Activated T-cell treated with anti-CD3 and anti-CD28 coated beads for 24 hours (primary cell): ENCODE measurements at regions not wholly inside any gene's neighbourhood (a gene's known extent, or its start where the extent isn't known, plus 50 kb on each side); places are given as distances from the start of the nearest gene placed in this dataset.
"Not testable (repeated sequence)": the region's sequence is repeated elsewhere in the genome, so short reads cannot be mapped to it uniquely, and the experiment has no call there.

ENCODE experiments used
- DNase-seq: peaks from one replicate; pipeline ENCODE4 v3.0.0-alpha.2; 2020; ENCODE audit warnings: low read depth

DNA sequence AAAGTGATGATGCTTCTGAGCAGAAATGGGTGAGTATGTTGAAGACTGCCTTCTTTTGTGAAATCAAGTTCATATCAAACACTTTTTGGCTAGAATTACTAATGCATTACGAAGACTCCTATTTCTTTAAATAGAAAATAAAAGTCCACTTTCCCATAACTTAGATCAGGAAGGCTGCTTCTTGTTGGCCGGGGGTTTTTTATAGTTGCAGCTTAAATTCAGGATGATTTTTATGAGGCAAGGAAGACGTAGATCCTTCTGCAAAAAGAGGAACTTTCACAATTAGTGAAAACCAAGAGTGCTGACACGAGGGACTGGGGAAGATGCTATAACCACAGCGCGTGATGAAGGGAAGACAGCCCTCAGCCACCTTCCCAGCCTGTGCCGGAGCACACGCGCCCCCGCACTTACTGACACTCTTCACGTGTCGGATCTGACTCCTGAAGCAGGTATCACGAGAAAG lies 206.1 kb upstream of the PRDM1 start:
- DNase-seq = peak; percentile 30

GRCh38 chr6:105879146-105879545 lies 207.0 kb upstream of the PRDM1 start:
- DNase-seq = no peak

DNA sequence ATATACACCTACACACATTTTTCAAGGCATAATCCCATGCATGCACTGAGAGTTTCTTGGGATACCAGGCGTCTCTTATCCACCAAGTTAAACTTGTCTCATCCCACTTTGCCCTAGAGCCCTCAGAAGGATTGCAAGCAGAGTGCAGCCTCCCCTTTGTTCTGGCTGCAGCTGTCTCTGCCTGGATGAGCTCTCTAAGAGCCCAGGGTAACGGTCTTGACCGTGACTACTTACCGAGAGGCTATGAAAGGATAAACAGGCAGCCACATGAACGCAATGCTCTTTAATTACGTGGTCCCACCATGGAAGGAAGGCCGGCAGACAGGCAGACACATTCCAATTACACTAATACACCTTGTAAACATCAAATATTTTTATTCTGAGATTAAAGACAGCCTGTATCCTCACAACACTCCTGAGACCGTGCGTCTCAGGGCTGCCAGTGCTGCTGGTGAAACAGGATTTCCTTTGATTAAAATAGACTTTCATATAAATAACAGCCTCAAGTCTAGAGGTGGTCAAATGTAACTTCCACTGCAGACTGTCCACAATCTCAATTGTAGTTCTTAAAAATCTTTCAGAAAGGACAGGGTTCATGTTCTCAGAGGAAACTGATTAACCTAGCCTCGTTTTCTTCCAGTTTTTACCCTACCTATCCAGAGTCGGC lies 210.0 kb upstream of the PRDM1 start:
- DNase-seq = no peak

DNA sequence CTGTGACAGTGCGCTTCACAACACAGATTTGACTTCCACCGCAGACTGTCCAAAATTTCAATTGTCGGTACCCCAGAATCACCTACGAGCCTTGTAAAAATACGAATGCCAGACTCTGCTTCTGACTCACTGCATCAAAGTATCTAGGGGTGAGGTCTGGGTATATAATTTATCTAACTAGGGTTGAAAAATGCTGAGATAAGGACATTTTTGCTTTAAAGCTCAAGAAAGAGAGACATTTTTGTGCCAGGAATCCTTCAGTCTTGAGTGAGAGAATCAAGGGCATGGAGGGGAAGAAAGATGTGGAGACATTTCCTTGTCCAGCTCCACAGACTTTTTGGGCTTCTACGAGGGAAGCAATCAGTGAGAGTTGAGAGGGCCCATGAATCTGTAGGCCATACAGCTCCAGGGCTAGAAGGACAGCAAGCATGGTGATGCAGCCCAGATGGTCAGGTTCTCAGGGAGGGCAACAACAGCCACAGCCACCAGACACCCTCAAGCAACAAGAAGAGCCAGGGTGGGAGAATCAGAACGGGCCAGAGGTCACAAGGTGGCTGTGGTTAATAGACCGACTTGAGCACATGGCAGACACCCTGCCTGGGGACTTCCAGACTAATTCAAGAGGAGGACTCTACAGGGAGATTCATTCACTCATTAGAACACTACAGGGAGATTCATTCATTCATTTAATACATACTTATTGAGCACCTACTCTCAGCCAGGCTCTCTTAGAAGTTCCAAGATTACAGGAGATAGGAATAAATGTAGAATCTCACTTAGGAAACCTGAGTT lies 211.1 kb upstream of the PRDM1 start:
- DNase-seq = no peak

DNA sequence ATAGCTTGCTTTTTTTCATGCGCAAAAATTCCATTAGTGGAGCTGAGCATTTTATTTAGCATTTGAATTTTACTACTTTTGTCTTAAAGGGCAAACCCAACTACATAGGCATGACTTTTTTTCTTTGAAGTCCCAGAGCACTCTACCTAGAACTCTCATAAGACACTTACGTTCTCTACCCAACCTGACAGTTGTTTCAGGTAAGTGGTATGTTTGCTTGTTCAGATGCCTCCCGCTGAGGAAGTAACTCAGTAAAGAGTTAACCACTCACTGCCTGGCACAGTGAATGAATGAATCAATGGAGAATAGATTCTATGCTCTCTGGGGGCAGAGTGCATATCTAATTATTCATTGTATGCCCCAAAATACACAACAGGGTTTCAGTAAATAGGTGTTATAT lies 212.3 kb upstream of the PRDM1 start:
- DNase-seq = no peak

DNA sequence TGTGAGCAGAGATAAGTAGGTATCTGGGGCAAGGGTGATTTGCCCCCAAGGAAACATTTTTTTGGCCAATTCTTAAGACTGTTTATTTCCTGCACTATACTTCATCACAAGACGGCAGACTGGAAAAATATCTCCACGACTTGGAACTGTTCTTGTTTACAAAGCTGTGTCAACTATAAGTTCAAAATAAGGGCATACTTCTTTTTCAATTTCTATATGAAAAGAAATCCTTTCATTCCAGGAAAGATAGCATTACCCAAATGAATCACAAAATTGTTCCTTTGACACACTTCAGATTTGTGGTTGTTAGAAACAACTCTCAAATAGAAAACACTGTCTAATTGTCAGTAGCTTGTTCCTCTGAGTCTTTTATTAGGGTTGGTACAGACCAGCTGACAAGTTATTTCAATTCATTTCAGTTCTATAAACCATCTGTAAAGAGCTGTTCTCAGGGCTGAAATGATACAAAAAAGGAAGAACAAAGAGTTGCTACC lies 212.9 kb upstream of the PRDM1 start:
- no peak for DNase-seq

DNA sequence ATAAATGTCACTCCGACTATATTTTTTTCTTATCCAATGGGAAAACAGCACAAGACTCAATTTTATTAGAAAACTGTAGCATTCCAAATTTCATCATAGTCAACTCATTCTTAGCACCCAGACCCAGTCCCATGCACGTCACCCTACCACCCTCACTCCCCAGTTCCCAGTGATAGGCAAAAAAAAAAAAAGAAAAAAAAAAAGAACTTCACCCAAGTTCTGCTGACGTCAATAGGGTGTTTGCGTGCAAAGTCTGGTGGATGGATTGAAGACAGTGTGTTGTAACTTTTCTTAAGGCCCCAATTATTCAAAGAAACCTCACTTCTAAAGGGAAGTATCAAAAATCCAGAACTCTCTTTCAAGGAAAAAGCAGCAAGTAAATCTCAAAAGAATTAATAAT lies 213.9 kb upstream of the PRDM1 start:
- no peak for DNase-seq

DNA sequence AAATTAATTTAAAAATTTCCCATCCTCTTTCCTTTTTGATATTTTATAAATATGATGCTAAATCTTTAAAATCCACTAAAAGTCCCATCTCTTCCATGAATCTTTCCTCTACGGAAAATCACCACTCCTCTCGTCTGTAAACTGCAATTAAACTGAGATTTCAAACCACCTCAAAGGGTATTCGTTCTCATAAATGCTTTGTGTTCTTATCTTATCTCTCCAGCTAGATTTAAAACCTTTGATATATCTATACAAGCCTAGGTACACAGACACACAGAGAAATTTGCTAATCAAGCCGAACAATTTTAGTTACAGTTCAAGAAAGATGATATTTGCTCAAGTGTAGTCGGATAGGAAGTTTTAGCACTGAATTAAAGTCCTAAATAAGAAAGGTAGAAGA lies 214.6 kb upstream of the PRDM1 start:
- no peak for DNase-seq

- no peak for DNase-seq
Observed at GRCh38 chr6:105869835-105870440, 216.2 kb upstream of the PRDM1 start.

- DNase-seq = no peak
Observed at GRCh38 chr6:105868823-105869460, 217.2 kb upstream of the PRDM1 start.

DNA sequence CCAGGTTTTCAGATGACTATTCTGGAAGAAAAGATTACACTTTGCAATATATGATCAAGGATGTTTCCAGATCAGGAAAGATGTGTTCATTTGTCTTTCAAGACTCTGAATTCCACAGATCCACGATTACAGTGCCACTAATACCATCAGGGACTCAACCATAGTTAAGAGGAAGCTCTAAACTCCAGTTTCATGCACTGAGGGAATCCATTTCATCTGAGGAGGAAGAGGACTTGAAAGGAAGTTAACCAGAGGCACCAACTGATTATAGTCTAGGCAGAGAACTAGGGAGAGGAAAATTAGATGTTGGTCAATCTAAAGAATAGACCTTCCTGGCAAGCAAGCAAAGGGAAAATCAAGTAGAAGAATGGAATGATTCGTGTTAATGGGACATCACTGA lies 218.3 kb upstream of the PRDM1 start:
- no peak for DNase-seq

DNA sequence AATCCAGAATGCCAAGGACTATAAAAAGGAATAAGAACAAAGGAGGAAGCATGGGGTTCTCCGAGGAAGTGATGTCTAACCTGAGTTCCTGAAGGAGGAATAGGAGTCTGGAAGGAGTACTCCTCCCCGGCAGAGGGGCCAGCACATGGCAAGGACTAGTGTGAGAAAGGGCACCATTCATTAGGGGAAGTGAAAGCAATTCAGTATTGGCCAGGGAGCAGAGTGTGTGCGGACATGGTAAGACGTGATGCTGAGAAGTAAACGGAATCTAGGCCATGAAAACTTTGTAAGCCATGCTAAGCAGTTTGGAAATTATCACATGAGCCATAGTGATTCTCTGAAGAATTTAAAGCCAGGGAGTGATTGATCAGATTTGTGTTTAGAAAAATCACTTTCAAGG lies 218.9 kb upstream of the PRDM1 start:
- no peak for DNase-seq

- no peak for DNase-seq
Observed at GRCh38 chr6:105862936-105863607, 223.1 kb upstream of the PRDM1 start.

DNA sequence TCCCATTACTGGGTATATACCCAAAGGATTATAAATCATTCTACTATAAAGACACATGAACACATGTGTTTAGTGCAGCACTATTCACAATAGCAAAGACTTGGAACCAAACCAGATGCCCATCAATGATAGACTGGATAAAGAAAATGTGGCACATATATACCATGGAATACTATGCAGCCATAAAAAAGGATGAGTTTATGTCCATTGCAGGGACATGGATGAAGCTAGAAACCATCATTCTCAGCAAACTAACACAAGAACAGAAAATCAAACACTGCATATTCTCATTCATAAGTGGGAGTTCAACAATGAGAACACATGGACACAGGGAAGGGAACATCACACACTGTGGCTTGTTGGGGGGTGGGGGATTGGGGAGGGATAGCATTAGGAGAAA lies 225.2 kb upstream of the PRDM1 start:
- DNase-seq = not testable (repeated sequence)

GRCh38 chr6:105859457-105859856 lies 226.7 kb upstream of the PRDM1 start:
- no peak for DNase-seq

- DNase-seq = not testable (repeated sequence)
Observed at GRCh38 chr6:105858639-105859038, 227.5 kb upstream of the PRDM1 start.

DNA sequence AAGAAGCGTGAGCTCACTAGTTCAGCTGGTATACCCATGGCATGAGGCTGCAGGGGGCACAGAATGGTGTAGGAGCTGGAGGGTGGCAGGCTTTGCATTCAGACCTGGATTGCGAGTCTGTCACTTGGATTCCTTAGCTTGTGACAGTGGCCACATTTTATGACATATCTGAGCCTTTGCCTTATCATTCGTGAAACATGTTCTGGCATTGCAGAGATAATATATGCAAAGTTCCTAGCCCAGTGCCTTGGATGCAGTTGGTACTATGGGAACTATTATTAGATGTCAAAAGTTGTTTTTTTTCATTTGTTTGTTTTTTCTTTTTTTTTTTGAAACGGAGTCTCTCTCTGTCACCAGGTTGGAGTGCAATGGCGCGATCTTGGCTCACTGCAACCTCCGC lies 230.7 kb upstream of the PRDM1 start:
- DNase-seq = no peak

DNA sequence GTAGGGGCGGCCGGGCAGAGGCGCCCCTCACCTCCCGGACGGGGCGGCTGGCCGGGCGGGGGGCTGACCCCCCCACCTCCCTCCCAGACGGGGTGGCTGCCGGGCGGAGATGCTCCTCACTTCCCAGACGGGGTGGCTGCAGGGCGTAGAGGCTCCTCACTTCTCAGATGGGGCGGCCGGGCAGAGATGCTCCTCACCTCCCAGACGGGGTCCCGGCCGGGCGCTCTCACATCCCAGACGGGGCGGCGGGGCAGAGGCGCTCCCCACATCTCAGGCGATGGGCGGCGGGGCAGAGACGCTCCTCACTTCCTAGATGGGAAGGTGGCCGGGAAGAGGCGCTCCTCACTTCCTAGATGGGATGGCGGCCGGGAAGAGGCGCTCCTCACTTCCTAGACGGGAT lies 232.2 kb upstream of the PRDM1 start:
- not testable (repeated sequence) for DNase-seq

GRCh38 chr6:105851606-105852005 lies 234.5 kb upstream of the PRDM1 start:
- no peak for DNase-seq

GRCh38 chr6:105851113-105851580 lies 235.0 kb upstream of the PRDM1 start:
- no peak for DNase-seq

- no peak for DNase-seq
Observed at GRCh38 chr6:105850261-105851112, 235.6 kb upstream of the PRDM1 start.
